Psoas muscle (tissue), 7 donors: ENCODE measurements at regions not wholly inside any gene's neighbourhood (a gene's known extent, or its start where the extent isn't known, plus 50 kb on each side); places are given as distances from the start of the nearest gene placed in this dataset.
"Not testable (repeated sequence)": the region's sequence is repeated elsewhere in the genome, so short reads cannot be mapped to it uniquely, and the experiment has no call there.

Experiments
- ATAC-seq, 4 donors: fragments of 200-7000 bp; cut with Tn5 transposase; one replicate each; pipeline ENCODE4 v1.9.1; 2020; ENCODE audit warnings: moderate library complexity in 3 of 4, mild to moderate bottlenecking in 2 of 4
- DNase-seq, 2 donors: peaks; one replicate each; pipeline ENCODE4 v3.0.0-alpha.2; 2020
- H3K27ac ChIP-seq: fragments of 200-600 bp; one replicate; pipeline ENCODE4 v1.8.0; 2022
- H3K27me3 ChIP-seq, 3 donors: fragments of 200-600 bp in 1 of 3; one replicate each; pipeline versions ENCODE4 v1.6.1 to v1.8.0; 2013 to 2022; ENCODE audit warnings: low read length in 2 of 3, mild to moderate bottlenecking in 2 of 3, moderate library complexity in 1 of 3; ENCODE audit not compliant: insufficient read depth in 3 of 3
- H3K36me3 ChIP-seq, 2 donors: fragments of 200-600 bp in 1 of 2; one replicate each; pipeline versions ENCODE4 v1.6.1 to v1.8.0; 2013 to 2022; ENCODE audit warnings: low read depth in 1 of 2, mild to moderate bottlenecking in 1 of 2, moderate library complexity in 1 of 2; ENCODE audit not compliant: insufficient read depth in 1 of 2
- H3K4me1 ChIP-seq: fragments of 200-600 bp; one replicate; pipeline ENCODE4 v1.8.0; 2022
- H3K4me3 ChIP-seq: fragments of 200-600 bp; one replicate; pipeline ENCODE4 v1.8.0; 2022; ENCODE audit warnings: mild to moderate bottlenecking
- H3K9me3 ChIP-seq: fragments of 200-600 bp; one replicate; pipeline ENCODE4 v1.8.0; 2022
- CTCF ChIP-seq: fragments of 200-600 bp; IDR thresholded peaks from one replicate; pipeline ENCODE4 v1.8.0; 2022; ENCODE audit warnings: antibody characterized with exemption
- WGBS, 3 donors: extraction: QIAGEN DNeasy Blood & Tissue Kit; methylation state at CpG; one replicate each; pipeline versions ENCODE4 v1.1.6 to v1.1.7; 2013; 5-methylcytosine and 5-hydroxymethylcytosine counted together
- intact Hi-C, 2 donors: fragments of 100-400 bp; cut with DNase I; formaldehyde crosslinking; loops; one replicate each; pipeline versions ENCODE4 v1.11.0 to v1.14.2; 2022
- donor health status: healthy with polysubstance abuse.
- donor health status: DM: no; HTN: no; CAD: no; lungs with moderate emphysema.
- donor health status: Bipolar disorder and iron deficiency.
- donor health status: healthy.
- donor health status: DM: yes; HTN: yes; CAD: no.
- donor health status: DM: no; HTN: no; CAD: no.
- donor health status: DM: yes; HTN: yes; CAD: no.

DNA sequence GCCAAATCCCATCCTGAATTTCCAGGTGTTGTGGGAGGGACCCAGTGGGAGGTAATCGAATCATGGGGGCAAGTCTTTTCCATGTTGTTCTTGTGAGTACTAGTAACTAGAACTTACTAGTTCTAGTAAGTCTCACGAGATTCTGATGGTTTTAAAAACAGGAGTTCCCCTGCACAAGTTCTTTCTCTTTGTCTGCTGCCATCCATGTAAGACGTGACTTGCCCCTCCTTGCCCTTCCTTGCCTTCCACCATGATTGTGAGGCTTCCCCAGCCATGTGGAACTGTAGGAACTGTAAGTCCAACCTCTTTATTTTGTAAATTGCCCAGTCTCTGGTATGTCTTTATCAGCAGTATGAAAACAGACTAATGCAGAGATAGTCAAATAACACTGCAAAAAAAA is 122.7 kb upstream of the BEND6 start:
- ATAC-seq (no peak), DNase-seq (no peak)
- WGBS, 3 donors = 69 to 94% (median 83%) methylated on average over 3 of the region's 3 CpGs
- intact Hi-C loops = loop anchor here in 1 of 2 donors (5.0 kb wide), 1 partner anchor 60 kb away; no protein-coding TSS in a partner anchor
- peak overlapping the region; percentile 73 for H3K27ac ChIP-seq
- no peak for TF ChIP-seq CTCF
- no peaks in the 10 kb centered on the region for H3K36me3 ChIP-seq
- no peaks in the 10 kb centered on the region for H3K27me3 ChIP-seq
- no peak overlapping the region for H3K4me3 ChIP-seq
- H3K9me3 ChIP-seq = no peaks in the 10 kb centered on the region
- H3K4me1 ChIP-seq = peaks cover 62% of the 10 kb centered on the region

GRCh38 chr6:56831334-56831733 is 123.6 kb upstream of the BEND6 start:
- ATAC-seq (no peak), DNase-seq (no peak)
- intact Hi-C loops = loop anchor here in 1 of 2 donors (5.0 kb wide), 1 partner anchor 59 kb away; no protein-coding TSS in a partner anchor
- WGBS, 3 donors = 44 to 73% (median 56%) methylated on average over 2 of the region's 2 CpGs
- no peaks in the 10 kb centered on the region for H3K36me3 ChIP-seq
- no peaks in the 10 kb centered on the region for H3K9me3 ChIP-seq
- no peak for TF ChIP-seq CTCF
- H3K4me1 ChIP-seq = peaks cover 66% of the 10 kb centered on the region
- H3K27me3 ChIP-seq = no peaks in the 10 kb centered on the region
- no peak overlapping the region for H3K4me3 ChIP-seq
- no peak overlapping the region for H3K27ac ChIP-seq

GRCh38 chr6:56827908-56828649 is 126.8 kb upstream of the BEND6 start:
- intact Hi-C loops = no loop called here
- no peak for DNase-seq
- no peak for ATAC-seq
- no peak overlapping the region for H3K4me3 ChIP-seq
- 28 to 57% (median 39%) methylated on average over 2 of the region's 2 CpGs for WGBS, 3 donors
- no peaks in the 10 kb centered on the region for H3K9me3 ChIP-seq
- H3K4me1 ChIP-seq = peaks cover 52% of the 10 kb centered on the region
- no peaks in the 10 kb centered on the region for H3K36me3 ChIP-seq
- no peak for TF ChIP-seq CTCF
- H3K27me3 ChIP-seq = no peaks in the 10 kb centered on the region
- peak overlapping the region; percentile 43 for H3K27ac ChIP-seq

DNA sequence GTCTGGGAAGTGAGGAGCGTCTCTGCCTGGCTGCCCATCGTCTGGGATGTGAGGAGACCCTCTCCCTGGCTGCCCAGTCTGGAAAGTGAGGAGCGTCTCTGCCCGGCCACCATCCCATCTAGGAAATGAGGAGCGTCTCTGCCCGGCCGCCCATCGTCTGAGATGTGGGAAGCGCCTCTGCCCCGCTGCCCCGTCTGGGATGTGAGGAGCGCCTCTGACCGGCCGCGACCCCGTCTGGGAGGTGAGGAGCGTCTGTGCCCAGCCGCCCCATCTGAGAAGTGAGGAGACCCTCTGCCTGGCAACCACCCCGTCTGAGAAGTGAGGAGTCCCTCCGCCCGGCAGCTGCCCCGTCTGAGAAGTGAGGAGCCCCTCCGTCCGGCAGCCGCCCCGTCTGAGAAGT is 130.5 kb upstream of the BEND6 start:
- H3K27me3 ChIP-seq, H3K27ac ChIP-seq, H3K36me3 ChIP-seq, H3K4me3 ChIP-seq, H3K9me3 ChIP-seq, DNase-seq, intact Hi-C loops, ATAC-seq: not testable (repeated sequence)
- H3K4me1 ChIP-seq = peaks cover 53% of the 10 kb centered on the region
- WGBS, 3 donors = 92 to 97% (median 95%) methylated on average over 16 to 26 of the region's 26 CpGs

DNA sequence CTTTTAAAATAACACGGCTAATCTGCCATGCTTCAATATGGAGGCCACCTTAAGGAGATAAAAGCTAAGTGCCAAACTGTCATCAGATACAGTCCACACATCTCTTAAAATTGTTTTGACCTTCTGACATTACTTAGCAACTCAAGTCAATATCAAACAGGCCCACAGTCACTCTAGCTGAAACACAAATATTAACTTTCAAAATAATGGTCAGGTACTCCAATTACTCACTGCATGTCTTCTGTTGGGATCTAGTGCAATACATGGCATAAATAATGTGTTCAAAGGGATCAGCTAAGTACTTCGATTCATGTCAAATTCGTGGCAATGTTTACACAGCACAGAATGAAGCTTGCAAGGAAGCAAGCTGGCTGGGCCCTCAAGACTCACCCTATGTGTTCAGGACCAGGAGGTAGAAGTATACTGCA is 133.9 kb upstream of the BEND6 start:
- intact Hi-C loops = no loop called here
- peak; percentile 48 to 68 (median 62) for ATAC-seq
- peaks cover 64% of the 10 kb centered on the region for H3K4me1 ChIP-seq
- peak overlapping the region; percentile 74 for H3K27ac ChIP-seq
- no peak for DNase-seq
- H3K9me3 ChIP-seq = no peaks in the 10 kb centered on the region
- WGBS, 3 donors = 21 to 30% (median 28%) methylated on average over 3 of the region's 3 CpGs
- H3K4me3 ChIP-seq = peak overlapping the region; percentile 16
- H3K36me3 ChIP-seq = no peaks in the 10 kb centered on the region
- TF ChIP-seq CTCF = no peak
- H3K27me3 ChIP-seq = no peaks in the 10 kb centered on the region
